SK-N-SH (cell line): ENCODE measurements at regions not wholly inside any gene's neighbourhood (a gene's known extent, or its start where the extent isn't known, plus 50 kb on each side); places are given as distances from the start of the nearest gene placed in this dataset.

Source experiments
- CTCF ChIA-PET: fragments of 300-600, 350-600 bp; formaldehyde crosslinking; extraction: SDS; loops from one replicate; lab custom pipeline; 2021; lab: Yijun Ruan, JAX
- POLR2A ChIA-PET: fragments of 350-600 bp; sonication (Branson Sonifier 250); formaldehyde crosslinking; extraction: SDS; loops from one replicate; lab custom pipeline; 2020; ENCODE audit warnings: antibody characterized with exemption, inconsistent platforms; lab: Yijun Ruan, JAX
- DNase-seq: peaks from one replicate; pipeline ENCODE4 v3.0.0; 2012
- H2AFZ ChIP-seq: fragments of 200-600 bp; sonication (generic); 2 replicates; pipeline ENCODE4 v1.8.1; 2016; ENCODE audit warnings: antibody characterized with exemption, mild to moderate bottlenecking, low read depth
- H3F3A ChIP-seq: fragments of 200-600 bp; sonication (generic); replicated peaks from 2 replicates; pipeline ENCODE3; 2016; ENCODE audit warnings: antibody characterized with exemption, mild to moderate bottlenecking; ENCODE audit not compliant: insufficient read depth
- H3K27ac ChIP-seq, 2 experiments: fragments of 200-500 bp in 1 of 2; fragments of 200-600 bp in 1 of 2; sonication (Bioruptor generic) in 1 of 2; sonication (generic), shearing (Covaris generic) in 1 of 2; 2 replicates each; pipeline versions ENCODE4 v1.5.1 to v1.6.1; 2014 to 2016; ENCODE audit warnings: low read depth in 2 of 2, inconsistent platforms in 1 of 2, low read length in 1 of 2, mild to moderate bottlenecking in 1 of 2, mixed read lengths in 1 of 2
- H3K27me3 ChIP-seq: fragments of 200-600 bp; sonication (generic), shearing (Covaris generic); 2 replicates; pipeline ENCODE4 v1.6.1; 2016; ENCODE audit warnings: mixed run types; ENCODE audit not compliant: insufficient read depth
- H3K36me3 ChIP-seq, 2 experiments: fragments of 200-500 bp in 1 of 2; fragments of 200-600 bp in 1 of 2; sonication (Bioruptor generic) in 1 of 2; sonication (generic) in 1 of 2; replicated peaks in 1 of 2; 2 replicates each; pipeline versions ENCODE3 to v1.5.1; 2014 to 2016; ENCODE audit warnings: low read length in 1 of 2, mild to moderate bottlenecking in 1 of 2; ENCODE audit not compliant: insufficient read depth in 2 of 2, control insufficient read depth in 1 of 2
- H3K4me1 ChIP-seq, 2 experiments: fragments of 200-500 bp in 1 of 2; fragments of 200-600 bp in 1 of 2; sonication (Bioruptor generic) in 1 of 2; sonication (generic), shearing (Covaris generic) in 1 of 2; 2 replicates each; pipeline versions ENCODE4 v1.5.1 to v1.6.1; 2014 to 2016; ENCODE audit warnings: low read depth in 1 of 2, low read length in 1 of 2, mixed run types in 1 of 2; ENCODE audit not compliant: insufficient read depth in 2 of 2, control insufficient read depth in 1 of 2
- H3K4me2 ChIP-seq: fragments of 200-600 bp; sonication (generic), shearing (Covaris generic); 2 replicates; pipeline ENCODE4 v1.6.1; 2017; ENCODE audit warnings: mixed run types
- H3K4me3 ChIP-seq, 2 experiments: fragments of 200-500 bp in 1 of 2; fragments of 200-600 bp in 1 of 2; sonication (Bioruptor generic) in 1 of 2; sonication (generic), shearing (Covaris generic) in 1 of 2; 2 replicates each; pipeline versions ENCODE4 v1.5.1 to v1.8.1; 2014 to 2016; ENCODE audit warnings: low read depth in 2 of 2, inconsistent platforms in 1 of 2, low read length in 1 of 2, mild to moderate bottlenecking in 1 of 2, mixed read lengths in 1 of 2, moderate library complexity in 1 of 2
- H3K79me2 ChIP-seq: fragments of 200-600 bp; sonication (generic); 2 replicates; pipeline ENCODE4 v1.8.1; 2017; ENCODE audit warnings: mild to moderate bottlenecking; ENCODE audit not compliant: insufficient read depth
- H3K9ac ChIP-seq: fragments of 200-600 bp; sonication (generic); 2 replicates; pipeline ENCODE4 v1.6.1; 2017; ENCODE audit warnings: mixed run types
- H3K9me2 ChIP-seq: fragments of 200-600 bp; sonication (generic); 2 replicates; pipeline ENCODE4 v1.6.1; 2017; ENCODE audit warnings: mixed run types
- H3K9me3 ChIP-seq: fragments of 200-600 bp; sonication (generic); 2 replicates; pipeline ENCODE4 v1.6.1; 2017; ENCODE audit warnings: mixed run types, mild to moderate bottlenecking, moderate library complexity
- H4K20me1 ChIP-seq: fragments of 200-600 bp; sonication (generic); 2 replicates; pipeline ENCODE4 v1.6.1; 2017; ENCODE audit warnings: mild to moderate bottlenecking, mixed run types; ENCODE audit not compliant: insufficient read depth
- CHD2 ChIP-seq: fragments of 150-350 bp; IDR thresholded peaks from 2 replicates; pipeline ENCODE4 v1.6.1; 2018; ENCODE audit warnings: low read length; ENCODE audit not compliant: partially characterized antibody
- ELF1 ChIP-seq: IDR thresholded peaks from 2 replicates; pipeline ENCODE4 v1.4.0; 2012
- EZH2phosphoT487 ChIP-seq: fragments of 200-600 bp; sonication (generic); IDR thresholded peaks from 2 replicates; pipeline ENCODE4 v1.6.1; 2017; ENCODE audit warnings: low read depth, mixed run types, mild to moderate bottlenecking, antibody characterized with exemption, moderate library complexity, borderline replicate concordance
- FOXM1 ChIP-seq: IDR thresholded peaks from 2 replicates; pipeline ENCODE4 v1.4.0; 2012; ENCODE audit warnings: low read depth, mild to moderate bottlenecking
- GATA2 ChIP-seq: sonication (generic); formaldehyde crosslinking; IDR thresholded peaks from 2 replicates; pipeline ENCODE4 v1.5.0; 2020; ENCODE audit warnings: mild to moderate bottlenecking, missing genetic modification reagents
- POLR2AphosphoS5 ChIP-seq: IDR thresholded peaks from 2 replicates; pipeline ENCODE4 v1.6.1; 2012; ENCODE audit warnings: low read depth, low read length
- WGBS: methylation state at CpG from one replicate; pipeline ENCODE4 v1.1.6; 2017; ENCODE audit warnings: low lambda C conversion rate; 5-methylcytosine and 5-hydroxymethylcytosine counted together
- TF ChIP-seq, protein P1 (sequence below): IDR thresholded peaks from 2 replicates; pipeline ENCODE4 v1.6.1; 2012; ENCODE audit warnings: mild to moderate bottlenecking, low read depth, low read length, moderate library complexity
- TF ChIP-seq, protein P2 (sequence below): fragments of 200-600 bp; sonication (generic); IDR thresholded peaks from 2 replicates; pipeline ENCODE4 v1.6.1; 2017; ENCODE audit warnings: antibody characterized with exemption, mild to moderate bottlenecking, moderate library complexity
- TF ChIP-seq, protein P3 (sequence below): IDR thresholded peaks from 2 replicates; pipeline ENCODE4 v1.4.0; 2012; ENCODE audit warnings: low read depth, borderline replicate concordance
- TF ChIP-seq, protein P4 (sequence below): IDR thresholded peaks from 2 replicates; pipeline ENCODE4; 2012
- TF ChIP-seq, protein P5 (sequence below): fragments of 150-350 bp; IDR thresholded peaks from 2 replicates; pipeline ENCODE4 v1.6.1; 2017; ENCODE audit warnings: antibody characterized with exemption, low read length, low read depth, borderline replicate concordance

DNA sequence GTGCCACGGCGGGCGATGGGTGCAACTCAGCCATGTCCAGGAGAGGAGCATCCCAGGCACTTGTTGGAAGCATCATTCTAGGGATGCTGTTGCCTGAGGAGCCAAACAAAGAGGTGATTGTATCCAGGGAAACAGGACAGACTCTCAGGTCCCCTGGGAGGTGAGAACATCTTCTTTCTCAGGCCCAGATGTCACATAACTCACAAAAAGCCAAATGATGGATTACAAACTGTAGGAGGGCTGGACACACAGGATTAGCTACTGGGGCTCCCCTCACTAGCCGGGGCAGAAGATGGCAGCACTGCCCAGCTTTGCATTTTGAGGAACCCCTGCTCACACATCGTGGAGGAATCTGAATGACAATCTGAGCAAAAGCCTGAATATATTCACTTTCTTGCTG lies 64.7 kb upstream of the NFIL3 start:
- H2AFZ ChIP-seq, result no peak overlapping the region
- no peaks in the 10 kb centered on the region for H3K36me3 ChIP-seq
- no peaks in the 10 kb centered on the region for H3K27me3 ChIP-seq
- CTCF ChIA-PET, result no interaction called here
- TF ChIP-seq, protein P1, sequence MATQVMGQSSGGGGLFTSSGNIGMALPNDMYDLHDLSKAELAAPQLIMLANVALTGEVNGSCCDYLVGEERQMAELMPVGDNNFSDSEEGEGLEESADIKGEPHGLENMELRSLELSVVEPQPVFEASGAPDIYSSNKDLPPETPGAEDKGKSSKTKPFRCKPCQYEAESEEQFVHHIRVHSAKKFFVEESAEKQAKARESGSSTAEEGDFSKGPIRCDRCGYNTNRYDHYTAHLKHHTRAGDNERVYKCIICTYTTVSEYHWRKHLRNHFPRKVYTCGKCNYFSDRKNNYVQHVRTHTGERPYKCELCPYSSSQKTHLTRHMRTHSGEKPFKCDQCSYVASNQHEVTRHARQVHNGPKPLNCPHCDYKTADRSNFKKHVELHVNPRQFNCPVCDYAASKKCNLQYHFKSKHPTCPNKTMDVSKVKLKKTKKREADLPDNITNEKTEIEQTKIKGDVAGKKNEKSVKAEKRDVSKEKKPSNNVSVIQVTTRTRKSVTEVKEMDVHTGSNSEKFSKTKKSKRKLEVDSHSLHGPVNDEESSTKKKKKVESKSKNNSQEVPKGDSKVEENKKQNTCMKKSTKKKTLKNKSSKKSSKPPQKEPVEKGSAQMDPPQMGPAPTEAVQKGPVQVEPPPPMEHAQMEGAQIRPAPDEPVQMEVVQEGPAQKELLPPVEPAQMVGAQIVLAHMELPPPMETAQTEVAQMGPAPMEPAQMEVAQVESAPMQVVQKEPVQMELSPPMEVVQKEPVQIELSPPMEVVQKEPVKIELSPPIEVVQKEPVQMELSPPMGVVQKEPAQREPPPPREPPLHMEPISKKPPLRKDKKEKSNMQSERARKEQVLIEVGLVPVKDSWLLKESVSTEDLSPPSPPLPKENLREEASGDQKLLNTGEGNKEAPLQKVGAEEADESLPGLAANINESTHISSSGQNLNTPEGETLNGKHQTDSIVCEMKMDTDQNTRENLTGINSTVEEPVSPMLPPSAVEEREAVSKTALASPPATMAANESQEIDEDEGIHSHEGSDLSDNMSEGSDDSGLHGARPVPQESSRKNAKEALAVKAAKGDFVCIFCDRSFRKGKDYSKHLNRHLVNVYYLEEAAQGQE, result no peak
- TF ChIP-seq, protein P2, sequence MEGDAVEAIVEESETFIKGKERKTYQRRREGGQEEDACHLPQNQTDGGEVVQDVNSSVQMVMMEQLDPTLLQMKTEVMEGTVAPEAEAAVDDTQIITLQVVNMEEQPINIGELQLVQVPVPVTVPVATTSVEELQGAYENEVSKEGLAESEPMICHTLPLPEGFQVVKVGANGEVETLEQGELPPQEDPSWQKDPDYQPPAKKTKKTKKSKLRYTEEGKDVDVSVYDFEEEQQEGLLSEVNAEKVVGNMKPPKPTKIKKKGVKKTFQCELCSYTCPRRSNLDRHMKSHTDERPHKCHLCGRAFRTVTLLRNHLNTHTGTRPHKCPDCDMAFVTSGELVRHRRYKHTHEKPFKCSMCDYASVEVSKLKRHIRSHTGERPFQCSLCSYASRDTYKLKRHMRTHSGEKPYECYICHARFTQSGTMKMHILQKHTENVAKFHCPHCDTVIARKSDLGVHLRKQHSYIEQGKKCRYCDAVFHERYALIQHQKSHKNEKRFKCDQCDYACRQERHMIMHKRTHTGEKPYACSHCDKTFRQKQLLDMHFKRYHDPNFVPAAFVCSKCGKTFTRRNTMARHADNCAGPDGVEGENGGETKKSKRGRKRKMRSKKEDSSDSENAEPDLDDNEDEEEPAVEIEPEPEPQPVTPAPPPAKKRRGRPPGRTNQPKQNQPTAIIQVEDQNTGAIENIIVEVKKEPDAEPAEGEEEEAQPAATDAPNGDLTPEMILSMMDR, result 0 out of 2 replicates have a peak, but pooled peaks have one; percentile 8
- no peak overlapping the region for H3K9ac ChIP-seq
- POLR2A ChIA-PET, result no interaction called here
- no peak overlapping the region for H3K4me2 ChIP-seq
- H3K4me3 ChIP-seq, result no peak overlapping the region
- no peaks in the 10 kb centered on the region for H3K9me2 ChIP-seq
- peak overlapping the region in 1 of 2 experiments; percentile 85; a peak in 1 of 4 replicates for H3K27ac ChIP-seq
- H3K9me3 ChIP-seq, result no peaks in the 10 kb centered on the region
- WGBS, result 81% methylated on average over 5 of the region's 5 CpGs
- H3K79me2 ChIP-seq, result no peaks in the 10 kb centered on the region
- DNase-seq, result no peak
- peaks cover 0 to 5% of the 10 kb centered on the region in 2 experiments; a peak in 1 of 4 replicates for H3K4me1 ChIP-seq
- no peaks in the 10 kb centered on the region for H3F3A ChIP-seq
- no peaks in the 10 kb centered on the region for H4K20me1 ChIP-seq

DNA sequence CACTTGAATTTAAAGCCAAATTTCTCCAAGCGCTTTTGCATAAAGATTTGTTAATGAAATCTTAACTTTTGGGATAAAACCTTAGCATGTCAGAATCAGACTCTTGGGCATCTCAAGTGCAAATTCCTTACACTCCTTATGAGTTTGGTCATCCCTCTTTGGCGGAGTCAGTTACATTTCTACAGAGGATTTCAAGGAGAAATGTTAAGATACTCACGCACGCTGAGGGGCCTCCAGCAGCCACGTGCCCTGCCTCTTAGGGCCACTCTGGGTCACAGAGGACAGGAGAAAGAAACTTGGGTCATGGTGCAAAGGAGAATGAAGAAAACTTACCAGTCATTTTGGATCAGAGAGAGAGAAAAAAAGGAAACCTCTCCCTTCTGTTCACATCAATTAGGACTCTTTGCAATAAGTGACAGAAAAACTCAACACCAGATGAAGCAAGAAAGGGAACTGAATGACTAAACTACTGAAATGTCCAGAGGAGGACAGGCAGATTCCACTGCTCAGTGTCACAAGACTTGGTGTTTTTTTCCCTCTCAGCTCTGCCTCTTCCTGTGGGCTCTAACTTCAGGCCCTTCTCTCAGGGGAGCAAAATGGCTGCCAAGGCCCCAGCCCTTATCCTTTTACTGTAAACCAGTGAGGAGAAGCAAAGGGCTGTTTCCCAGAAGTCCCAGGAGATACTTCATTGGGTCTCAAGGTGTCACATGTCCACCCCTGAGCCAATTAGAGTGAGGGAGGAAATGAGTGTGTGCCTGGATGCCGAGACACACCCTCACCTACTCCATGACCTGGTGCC lies 63.3 kb upstream of the NFIL3 start:
- H3K9me2 ChIP-seq, result no peaks in the 10 kb centered on the region
- H4K20me1 ChIP-seq, result no peaks in the 10 kb centered on the region
- CTCF ChIA-PET, result no interaction called here
- peak overlapping the region; percentile 0; the same call in 1 of the 2 replicates for H2AFZ ChIP-seq
- WGBS, result 75% methylated on average over 6 of the region's 6 CpGs
- no peak overlapping the region for H3K4me2 ChIP-seq
- no peak overlapping the region for H3K9ac ChIP-seq
- H3K79me2 ChIP-seq, result no peaks in the 10 kb centered on the region
- H3K4me1 ChIP-seq, result peaks cover 0 to 5% of the 10 kb centered on the region in 2 experiments; a peak in 1 of 4 replicates
- POLR2A ChIA-PET, result no interaction called here
- TF ChIP-seq GATA2 (no peak), ELF1 (no peak), POLR2AphosphoS5 (no peak), FOXM1 (no peak), CHD2 (no peak), EZH2phosphoT487 (no peak)
- TF ChIP-seq, protein P3, sequence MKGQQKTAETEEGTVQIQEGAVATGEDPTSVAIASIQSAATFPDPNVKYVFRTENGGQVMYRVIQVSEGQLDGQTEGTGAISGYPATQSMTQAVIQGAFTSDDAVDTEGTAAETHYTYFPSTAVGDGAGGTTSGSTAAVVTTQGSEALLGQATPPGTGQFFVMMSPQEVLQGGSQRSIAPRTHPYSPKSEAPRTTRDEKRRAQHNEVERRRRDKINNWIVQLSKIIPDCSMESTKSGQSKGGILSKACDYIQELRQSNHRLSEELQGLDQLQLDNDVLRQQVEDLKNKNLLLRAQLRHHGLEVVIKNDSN, result peak; percentile 11; the same call in 1 of the 2 replicates
- TF ChIP-seq, protein P4, sequence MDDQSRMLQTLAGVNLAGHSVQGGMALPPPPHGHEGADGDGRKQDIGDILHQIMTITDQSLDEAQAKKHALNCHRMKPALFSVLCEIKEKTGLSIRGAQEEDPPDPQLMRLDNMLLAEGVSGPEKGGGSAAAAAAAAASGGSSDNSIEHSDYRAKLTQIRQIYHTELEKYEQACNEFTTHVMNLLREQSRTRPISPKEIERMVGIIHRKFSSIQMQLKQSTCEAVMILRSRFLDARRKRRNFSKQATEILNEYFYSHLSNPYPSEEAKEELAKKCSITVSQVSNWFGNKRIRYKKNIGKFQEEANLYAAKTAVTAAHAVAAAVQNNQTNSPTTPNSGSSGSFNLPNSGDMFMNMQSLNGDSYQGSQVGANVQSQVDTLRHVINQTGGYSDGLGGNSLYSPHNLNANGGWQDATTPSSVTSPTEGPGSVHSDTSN, result no peak
- TF ChIP-seq, protein P5, sequence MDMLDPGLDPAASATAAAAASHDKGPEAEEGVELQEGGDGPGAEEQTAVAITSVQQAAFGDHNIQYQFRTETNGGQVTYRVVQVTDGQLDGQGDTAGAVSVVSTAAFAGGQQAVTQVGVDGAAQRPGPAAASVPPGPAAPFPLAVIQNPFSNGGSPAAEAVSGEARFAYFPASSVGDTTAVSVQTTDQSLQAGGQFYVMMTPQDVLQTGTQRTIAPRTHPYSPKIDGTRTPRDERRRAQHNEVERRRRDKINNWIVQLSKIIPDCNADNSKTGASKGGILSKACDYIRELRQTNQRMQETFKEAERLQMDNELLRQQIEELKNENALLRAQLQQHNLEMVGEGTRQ, result no peak
- H3K27me3 ChIP-seq, result no peaks in the 10 kb centered on the region
- H3K4me3 ChIP-seq, result no peak overlapping the region
- H3F3A ChIP-seq, result no peaks in the 10 kb centered on the region
- H3K27ac ChIP-seq, result peak overlapping the region in 1 of 2 experiments; percentile 34; a peak in 2 of 4 replicates
- no peaks in the 10 kb centered on the region for H3K36me3 ChIP-seq
- no peaks in the 10 kb centered on the region for H3K9me3 ChIP-seq
- DNase-seq, result no peak
